A549 (cell line): ENCODE measurements at regions not wholly inside any gene's neighbourhood (a gene's known extent, or its start where the extent isn't known, plus 50 kb on each side); places are given as distances from the start of the nearest gene placed in this dataset.

ENCODE experiments used
- ATAC-seq, 2 experiments: fragments of 200-7000 bp in 1 of 2; fragments of >200 bp in 1 of 2; cut with Nextera tagmentation in 1 of 2; cut with Tn5 transposase in 1 of 2; 3 replicates each; pipeline versions ENCODE4 v1.8.0 to v1.9.1; 2018 to 2020; ENCODE audit warnings: mild to moderate bottlenecking in 1 of 2, moderate library complexity in 1 of 2
- CTCF ChIA-PET: fragments of 300-600 bp; sonication (Branson Sonifier 250); formaldehyde crosslinking; extraction: SDS; loops from one replicate; lab custom pipeline; 2021; ENCODE audit warnings: antibody characterized with exemption, inconsistent platforms; lab: Yijun Ruan, JAX
- POLR2A ChIA-PET: fragments of 350-600 bp; formaldehyde crosslinking; extraction: SDS; loops from one replicate; lab custom pipeline; 2021; ENCODE audit warnings: antibody characterized with exemption, inconsistent platforms; lab: Yijun Ruan, JAX
- DNase-seq, 2 experiments: peaks; one replicate each; pipeline versions ENCODE4 v3.0.0 to v3.0.0-alpha.2; 2011 to 2016; ENCODE audit warnings: low read depth in 1 of 2, low spot score in 1 of 2
- FAIRE-seq: peaks from 2 replicates; lab custom pipeline; 2011; peaks lifted over from hg19 to GRCh38; lab: Jason Lieb, UNC
- H3K27ac ChIP-seq, 2 experiments: fragments of >200 bp; sonication (Bioruptor Twin); formaldehyde crosslinking; 3 replicates each; pipeline ENCODE4 v1.5.1; 2016 to 2017
- H3K4me1 ChIP-seq: fragments of >200 bp; sonication (Bioruptor Twin); formaldehyde crosslinking; 3 replicates; pipeline ENCODE4 v1.6.1; 2016
- H3K4me2 ChIP-seq: fragments of >200 bp; sonication (Bioruptor Twin); formaldehyde crosslinking; 3 replicates; pipeline ENCODE4 v1.6.1; 2016
- H3K4me3 ChIP-seq: fragments of >200 bp; sonication (Bioruptor Twin); formaldehyde crosslinking; 3 replicates; pipeline ENCODE4 v1.5.1; 2016
- H3K9me3 ChIP-seq: fragments of >200 bp; sonication (Bioruptor Twin); formaldehyde crosslinking; 3 replicates; pipeline ENCODE4 v1.6.1; 2016
- CBX2 ChIP-seq: fragments of 200-600 bp; sonication (generic); IDR thresholded peaks from 2 replicates; pipeline ENCODE4 v1.6.1; 2016; ENCODE audit warnings: low read depth, mild to moderate bottlenecking, borderline replicate concordance
- E2F6 ChIP-seq: IDR thresholded peaks from 2 replicates; pipeline ENCODE4 v1.6.1; 2012; ENCODE audit warnings: low read depth, borderline replicate concordance
- EHF ChIP-seq: fragments of 250-450 bp; sonication (Bioruptor Pico); IDR thresholded peaks from 2 replicates; pipeline ENCODE4 v1.5.0; 2020; ENCODE audit warnings: mild to moderate bottlenecking
- FOSL2 ChIP-seq, 2 experiments: fragments of 450-650 bp in 1 of 2; fragments of >200 bp in 1 of 2; sonication (Bioruptor Twin) in 1 of 2; formaldehyde crosslinking; IDR thresholded peaks; 2 replicates each; pipeline versions ENCODE4 v1.5.0 to v1.6.1; 2016 to 2020; ENCODE audit warnings: mild to moderate bottlenecking in 1 of 2, moderate library complexity in 1 of 2
- HDAC2 ChIP-seq: fragments of 200-600 bp; sonication (generic); IDR thresholded peaks from 2 replicates; pipeline ENCODE4 v1.6.1; 2016
- HOXA7 ChIP-seq: fragments of 250-450 bp; sonication (Bioruptor Pico); IDR thresholded peaks from 2 replicates; pipeline ENCODE4 v1.5.0; 2020; ENCODE audit warnings: mild to moderate bottlenecking, moderate library complexity
- MYC ChIP-seq: IDR thresholded peaks from 2 replicates; pipeline ENCODE4 v1.6.1; 2012; ENCODE audit warnings: mild to moderate bottlenecking, inconsistent platforms, low read length, improper control_type of control experiment, borderline replicate concordance
- NR3C1 ChIP-seq: fragments of >200 bp; sonication (Bioruptor Twin); formaldehyde crosslinking; IDR thresholded peaks from 3 replicates; pipeline ENCODE4 v1.6.1; 2017
- RAD21 ChIP-seq, 2 experiments: fragments of >200 bp in 1 of 2; sonication (Bioruptor Twin) in 1 of 2; formaldehyde crosslinking in 1 of 2; IDR thresholded peaks in 1 of 2; conservative IDR thresholded peaks in 1 of 2; 2 replicates in 1 of 2; 3 replicates in 1 of 2; pipeline ENCODE4 v1.6.1; 2012 to 2018; ENCODE audit warnings: inconsistent platforms in 1 of 2
- TP53 ChIP-seq: fragments of 250-450 bp; sonication (Bioruptor Pico); IDR thresholded peaks from 2 replicates; pipeline ENCODE4 v1.5.0; 2021; ENCODE audit warnings: mild to moderate bottlenecking, moderate library complexity
- WGBS: methylation state at CpG from one replicate; pipeline ENCODE4 v1.1.6; 2017; ENCODE audit errors: missing lambda C conversion rate; 5-methylcytosine and 5-hydroxymethylcytosine counted together
- TF ChIP-seq, protein P1 (sequence below): fragments of >200 bp; sonication (Bioruptor Twin); formaldehyde crosslinking; IDR thresholded peaks from 3 replicates; pipeline ENCODE4 v1.6.1; 2016
- TF ChIP-seq, protein P2 (sequence below): IDR thresholded peaks from 2 replicates; pipeline ENCODE4 v1.6.1; 2012

DNA sequence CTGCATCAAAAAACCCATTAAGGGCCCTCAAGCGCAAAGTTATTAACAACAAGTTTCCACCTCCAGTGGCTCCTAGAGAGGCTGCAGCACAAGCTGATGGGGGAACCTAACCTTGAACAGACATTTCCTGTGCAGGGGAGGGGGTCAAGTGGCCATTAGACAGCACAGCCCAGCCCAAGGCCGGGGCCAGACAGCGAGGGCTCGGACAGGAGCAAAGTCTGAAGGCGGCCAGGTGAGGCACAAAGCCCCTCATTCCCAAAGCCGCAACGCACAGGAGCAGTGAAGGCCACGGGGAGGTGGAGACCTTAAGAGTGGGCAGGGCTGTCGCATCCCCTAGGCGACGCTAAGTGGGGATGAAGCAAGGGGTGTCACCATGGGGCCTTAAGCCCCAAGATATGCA lies 73.2 kb upstream of the ZNF746 start:
- H3K4me1 ChIP-seq: no peaks in the 10 kb centered on the region
- DNase-seq: no peak
- no peak overlapping the region for H3K4me2 ChIP-seq
- H3K27ac ChIP-seq: no peak overlapping the region
- POLR2A ChIA-PET: no interaction called here
- peaks cover 25% of the 10 kb centered on the region for H3K9me3 ChIP-seq
- CTCF ChIA-PET: no interaction called here
- no peak; a peak in 1 of 6 replicates for ATAC-seq
- no peak for FAIRE-seq
- 95% methylated on average over 11 of the region's 11 CpGs for WGBS
- H3K4me3 ChIP-seq: no peak overlapping the region
- TF ChIP-seq HDAC2: no peak
- TF ChIP-seq FOSL2 (IDR thresholded peaks at IDR 0.05): no peak
- no peak for TF ChIP-seq FOSL2 (CRISPR knock-in tag; IDR thresholded peaks at IDR 0.05)
- TF ChIP-seq NR3C1: no peak
- no peak for TF ChIP-seq CBX2

- ATAC-seq (no peak), DNase-seq (no peak), FAIRE-seq (no peak)
- no peak for TF ChIP-seq EHF (CRISPR knock-in tag)
- CTCF ChIA-PET: no interaction called here
- no peak overlapping the region for H3K4me2 ChIP-seq
- peaks cover 25% of the 10 kb centered on the region for H3K9me3 ChIP-seq
- no peak overlapping the region for H3K27ac ChIP-seq
- no peak overlapping the region for H3K4me3 ChIP-seq
- H3K4me1 ChIP-seq: no peaks in the 10 kb centered on the region
- POLR2A ChIA-PET: no interaction called here
- 92% methylated on average over 12 of the region's 12 CpGs for WGBS
These were observed 72.3 kb upstream of the ZNF746 start for GRCh38 chr7:149569726-149570422.

DNA sequence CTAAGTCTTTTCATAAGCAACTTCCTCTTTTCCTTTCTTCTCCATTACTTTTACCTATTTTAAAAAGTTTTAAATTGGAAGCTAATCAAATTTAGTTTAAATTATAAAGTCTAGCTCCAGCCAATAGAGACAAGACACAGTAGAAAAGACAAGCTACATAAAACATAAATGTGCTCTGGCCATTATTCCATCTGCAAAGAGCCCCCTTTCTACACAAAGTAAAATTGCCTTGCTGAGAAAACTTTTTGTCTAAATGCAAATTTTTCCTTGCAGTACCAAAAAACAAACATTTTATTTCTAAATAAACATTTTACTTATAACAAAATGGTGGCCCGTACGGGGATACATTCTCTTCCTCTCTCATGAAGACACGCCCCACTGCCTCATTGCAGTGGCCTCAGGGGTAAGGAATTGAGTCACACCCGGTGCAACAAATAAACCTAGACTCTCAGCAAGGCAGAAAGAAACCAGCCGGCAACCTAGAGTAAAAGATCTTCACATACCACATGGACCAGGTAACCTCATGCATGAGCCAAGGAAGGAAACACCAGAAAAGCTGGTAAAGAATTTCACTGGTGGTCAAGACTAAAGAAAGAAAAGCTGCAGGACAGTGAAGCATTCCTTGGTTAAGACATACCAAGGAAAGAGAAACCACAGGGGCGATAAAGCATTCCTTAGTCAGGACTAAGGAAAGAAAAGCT lies 71.6 kb upstream of the ZNF746 start:
- no peak overlapping the region for H3K4me3 ChIP-seq
- H3K4me1 ChIP-seq: no peaks in the 10 kb centered on the region
- ATAC-seq (no peak), DNase-seq (no peak), FAIRE-seq (no peak)
- TF ChIP-seq, protein P1, sequence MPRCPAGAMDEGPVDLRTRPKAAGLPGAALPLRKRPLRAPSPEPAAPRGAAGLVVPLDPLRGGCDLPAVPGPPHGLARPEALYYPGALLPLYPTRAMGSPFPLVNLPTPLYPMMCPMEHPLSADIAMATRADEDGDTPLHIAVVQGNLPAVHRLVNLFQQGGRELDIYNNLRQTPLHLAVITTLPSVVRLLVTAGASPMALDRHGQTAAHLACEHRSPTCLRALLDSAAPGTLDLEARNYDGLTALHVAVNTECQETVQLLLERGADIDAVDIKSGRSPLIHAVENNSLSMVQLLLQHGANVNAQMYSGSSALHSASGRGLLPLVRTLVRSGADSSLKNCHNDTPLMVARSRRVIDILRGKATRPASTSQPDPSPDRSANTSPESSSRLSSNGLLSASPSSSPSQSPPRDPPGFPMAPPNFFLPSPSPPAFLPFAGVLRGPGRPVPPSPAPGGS: no peak
- TF ChIP-seq RAD21 (conservative IDR thresholded peaks at IDR 0.05 in 1 of 2, IDR thresholded peaks at IDR 0.05 in 1 of 2): no peak
- peaks cover 27% of the 10 kb centered on the region for H3K9me3 ChIP-seq
- POLR2A ChIA-PET: no interaction called here
- CTCF ChIA-PET: no interaction called here
- H3K4me2 ChIP-seq: no peak overlapping the region
- 95% methylated on average over 6 of the region's 6 CpGs for WGBS
- H3K27ac ChIP-seq: no peak overlapping the region

DNA sequence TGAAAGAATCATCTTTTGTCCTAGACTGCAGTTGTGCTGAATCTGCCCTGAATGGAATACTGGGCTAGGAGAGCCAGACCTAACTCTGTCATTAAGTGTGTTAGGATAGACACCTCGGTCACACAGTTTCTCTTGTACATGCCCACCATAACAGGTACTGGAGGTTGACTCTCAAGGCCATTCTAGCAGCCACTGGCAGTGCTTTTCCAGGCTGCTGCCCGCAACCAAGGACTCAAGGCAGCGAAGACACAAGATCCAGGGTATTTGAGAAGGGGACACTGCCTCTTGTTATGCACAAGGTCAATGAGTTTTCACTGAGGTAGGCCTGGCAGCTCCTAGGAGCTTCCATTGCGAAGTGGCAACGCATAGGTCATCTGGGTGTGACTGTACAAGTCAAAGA lies 70.6 kb upstream of the ZNF746 start:
- 91% methylated on average over 5 of the region's 5 CpGs for WGBS
- Histone ChIP-seq H3K27ac (no peak overlapping the region), H3K9me3 (peaks cover 21% of the 10 kb centered on the region), H3K4me1 (no peaks in the 10 kb centered on the region), H3K4me3 (no peak overlapping the region), H3K4me2 (no peak overlapping the region)
- DNase-seq (no peak), FAIRE-seq (no peak), ATAC-seq (no peak)
- CTCF ChIA-PET: interaction anchor here (0.6 kb wide), 1 partner anchor 157 kb away, joined by 3 read pairs; no protein-coding TSS in a partner anchor
- POLR2A ChIA-PET: no interaction called here
- TF ChIP-seq CBX2 (no peak), MYC (no peak), E2F6 (no peak), HOXA7 (no peak)

- WGBS: 89% methylated on average over 3 of the region's 3 CpGs
- no peak for TF ChIP-seq RAD21 (conservative IDR thresholded peaks at IDR 0.05 in 1 of 2, IDR thresholded peaks at IDR 0.05 in 1 of 2)
- TF ChIP-seq, protein P2, sequence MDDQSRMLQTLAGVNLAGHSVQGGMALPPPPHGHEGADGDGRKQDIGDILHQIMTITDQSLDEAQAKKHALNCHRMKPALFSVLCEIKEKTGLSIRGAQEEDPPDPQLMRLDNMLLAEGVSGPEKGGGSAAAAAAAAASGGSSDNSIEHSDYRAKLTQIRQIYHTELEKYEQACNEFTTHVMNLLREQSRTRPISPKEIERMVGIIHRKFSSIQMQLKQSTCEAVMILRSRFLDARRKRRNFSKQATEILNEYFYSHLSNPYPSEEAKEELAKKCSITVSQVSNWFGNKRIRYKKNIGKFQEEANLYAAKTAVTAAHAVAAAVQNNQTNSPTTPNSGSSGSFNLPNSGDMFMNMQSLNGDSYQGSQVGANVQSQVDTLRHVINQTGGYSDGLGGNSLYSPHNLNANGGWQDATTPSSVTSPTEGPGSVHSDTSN: no peak
- TF ChIP-seq TP53 (CRISPR knock-in tag): no peak
- no peak for TF ChIP-seq EHF (CRISPR knock-in tag)
- H3K9me3 ChIP-seq: peaks cover 17% of the 10 kb centered on the region
- no peak overlapping the region for H3K27ac ChIP-seq
- FAIRE-seq: no peak
- ATAC-seq: no peak
- DNase-seq: no peak
- CTCF ChIA-PET: interaction anchor here (1.7 kb wide), 1 partner anchor 58 kb away, joined by 4 read pairs; no protein-coding TSS in a partner anchor
- POLR2A ChIA-PET: no interaction called here
- no peaks in the 10 kb centered on the region for H3K4me1 ChIP-seq
- H3K4me2 ChIP-seq: no peak overlapping the region
- no peak overlapping the region for H3K4me3 ChIP-seq
These were observed 68.5 kb upstream of the ZNF746 start for GRCh38 chr7:149566103-149566502.
